Caki2 (cell line): ENCODE measurements at regions not wholly inside any gene's neighbourhood (a gene's known extent, or its start where the extent isn't known, plus 50 kb on each side); places are given as distances from the start of the nearest gene placed in this dataset.
A peak's percentile ranks its signal among the peaks of the same experiment; 100 is the strongest.

Experiments used
- DNase-seq: peaks from one replicate; pipeline ENCODE4 v3.0.0-alpha.2; 2015; ENCODE audit warnings: low read depth
- in situ Hi-C: cut with HindIII; loops from 2 replicates; pipeline ENCODE4 v1.10.0; 2016; ENCODE audit warnings: low sequenced_read_pairs, low pct_unique_long_range_greater_than_20kb, mixed read lengths

DNA sequence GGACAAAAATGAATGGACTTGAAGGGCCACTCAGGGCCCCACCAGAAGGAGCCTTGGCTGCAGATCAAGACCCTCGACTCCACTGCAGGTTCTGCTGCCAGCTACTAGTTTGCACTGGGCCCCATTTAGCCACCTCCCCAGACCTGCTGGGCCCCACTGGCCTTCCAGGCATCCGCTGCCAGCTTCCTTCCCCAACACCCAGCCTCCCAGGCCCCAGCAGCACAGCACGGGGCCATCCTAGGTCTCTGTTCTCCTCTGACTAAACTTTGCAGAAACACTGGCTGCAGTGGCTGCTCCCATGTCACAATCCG, 277.4 kb upstream of the KLF14 start:
- no peak for DNase-seq
- in situ Hi-C loops: no loop called here

DNA sequence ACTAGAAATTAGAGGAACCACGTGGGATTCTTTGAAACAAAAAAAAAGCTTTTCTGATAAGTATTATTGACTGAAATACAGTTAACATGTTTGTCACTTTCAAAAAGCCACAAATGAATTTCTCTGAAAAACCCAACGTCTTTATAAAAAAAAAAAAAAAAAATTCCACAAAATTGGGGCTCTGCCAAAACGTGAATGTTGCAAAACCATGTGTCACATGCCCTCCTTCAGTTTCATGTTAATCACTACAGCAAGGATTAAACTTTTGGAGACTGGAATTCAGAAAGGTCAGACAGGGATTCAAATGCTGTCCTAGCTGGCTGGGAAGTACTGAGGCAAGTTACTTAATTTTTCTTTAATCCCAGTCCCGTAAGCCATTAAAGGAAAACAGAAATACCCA, 278.0 kb upstream of the KLF14 start:
- peak; percentile 44 for DNase-seq
- in situ Hi-C loops: no loop called here

GRCh38 chr7:131012477-131013031, 278.5 kb upstream of the KLF14 start:
- in situ Hi-C loops: no loop called here
- DNase-seq: no peak

- DNase-seq: no peak
- in situ Hi-C loops: no loop called here
These were observed 279.7 kb upstream of the KLF14 start for GRCh38 chr7:131013716-131014115.

DNA sequence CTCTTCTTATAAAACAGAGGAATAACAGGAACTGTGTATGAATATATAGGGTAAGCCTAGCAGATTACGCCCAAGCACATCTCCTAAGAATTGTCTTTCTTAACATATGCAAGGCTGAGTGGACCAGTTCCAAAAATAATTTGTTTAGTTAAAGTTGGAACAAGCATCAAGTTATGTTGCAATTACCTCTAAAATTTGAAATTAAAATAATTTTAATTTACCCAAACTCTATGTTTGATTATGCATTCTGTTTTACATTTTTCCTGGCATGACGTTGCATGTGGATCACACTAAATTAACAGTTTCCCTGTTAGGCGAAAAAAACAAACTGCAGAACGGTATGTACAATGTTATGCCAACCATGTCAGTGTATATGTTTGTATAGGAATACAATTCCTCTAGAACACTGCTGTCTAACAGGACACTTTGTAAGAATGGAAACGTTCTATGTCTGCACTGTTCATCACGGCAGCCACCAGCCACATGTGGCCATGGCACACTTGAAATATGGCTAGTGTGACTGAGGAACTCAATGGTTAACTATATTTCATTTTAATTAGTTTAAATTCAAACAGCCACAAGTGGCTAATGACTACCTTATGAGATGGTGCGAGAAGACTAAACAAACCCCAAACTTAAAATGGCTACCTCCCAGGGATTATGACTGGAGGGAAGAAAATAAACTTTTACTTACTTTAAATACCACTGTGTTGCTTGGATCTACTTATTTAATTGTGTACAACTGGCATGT, 281.1 kb upstream of the KLF14 start:
- no peak for DNase-seq
- in situ Hi-C loops: no loop called here

DNA sequence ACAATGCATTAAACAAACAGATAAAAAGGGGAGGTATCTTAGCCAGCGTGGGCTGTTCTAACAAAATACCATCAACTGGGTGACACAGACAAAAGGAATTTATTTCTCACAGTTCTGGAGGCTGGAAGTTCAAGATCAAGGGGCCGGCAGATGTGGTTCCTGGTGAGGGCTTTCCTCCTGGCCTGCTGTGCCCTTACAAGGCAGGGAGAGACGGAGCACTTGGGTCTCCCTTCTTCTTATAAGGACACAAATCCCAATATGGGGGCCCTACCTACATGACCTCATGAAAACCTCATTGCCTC, 281.6 kb upstream of the KLF14 start:
- DNase-seq: no peak
- in situ Hi-C loops: no loop called here

GRCh38 chr7:131016230-131016629, 282.2 kb upstream of the KLF14 start:
- no peak for DNase-seq
- in situ Hi-C loops: no loop called here

- no peak for DNase-seq
- in situ Hi-C loops: no loop called here
These were observed 285.3 kb upstream of the KLF14 start for GRCh38 chr7:131019351-131019750.

DNA sequence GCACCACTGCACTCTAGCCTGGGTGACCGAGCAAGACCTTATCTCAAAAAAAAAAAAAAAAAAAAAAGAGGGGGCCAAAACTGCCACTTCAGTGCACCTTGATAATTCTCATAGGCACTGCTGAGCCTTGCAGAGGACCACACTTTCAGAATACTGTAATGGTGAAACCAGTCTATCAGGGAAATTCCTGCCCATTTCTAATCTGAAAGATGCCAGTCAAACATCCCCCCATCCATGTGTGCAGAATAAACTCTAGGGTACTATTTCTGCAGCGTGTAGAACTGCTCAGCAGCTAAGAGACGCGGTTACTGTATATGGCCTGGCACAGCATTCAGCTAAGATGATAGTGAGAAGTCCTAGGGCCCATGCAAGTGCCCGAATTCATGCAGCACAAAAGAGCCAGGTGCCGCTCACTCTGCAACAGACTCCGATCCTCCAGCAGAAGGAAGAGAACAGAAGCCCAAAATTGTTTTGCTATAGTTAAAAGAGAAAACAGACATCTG, 286.8 kb upstream of the KLF14 start:
- in situ Hi-C loops: no loop called here
- no peak for DNase-seq

- no peak for DNase-seq
- in situ Hi-C loops: no loop called here
These were observed 287.5 kb upstream of the KLF14 start for GRCh38 chr7:131021460-131021859.

- no peak for DNase-seq
- in situ Hi-C loops: no loop called here
These were observed 287.9 kb upstream of the KLF14 start for GRCh38 chr7:131021902-131022301.

DNA sequence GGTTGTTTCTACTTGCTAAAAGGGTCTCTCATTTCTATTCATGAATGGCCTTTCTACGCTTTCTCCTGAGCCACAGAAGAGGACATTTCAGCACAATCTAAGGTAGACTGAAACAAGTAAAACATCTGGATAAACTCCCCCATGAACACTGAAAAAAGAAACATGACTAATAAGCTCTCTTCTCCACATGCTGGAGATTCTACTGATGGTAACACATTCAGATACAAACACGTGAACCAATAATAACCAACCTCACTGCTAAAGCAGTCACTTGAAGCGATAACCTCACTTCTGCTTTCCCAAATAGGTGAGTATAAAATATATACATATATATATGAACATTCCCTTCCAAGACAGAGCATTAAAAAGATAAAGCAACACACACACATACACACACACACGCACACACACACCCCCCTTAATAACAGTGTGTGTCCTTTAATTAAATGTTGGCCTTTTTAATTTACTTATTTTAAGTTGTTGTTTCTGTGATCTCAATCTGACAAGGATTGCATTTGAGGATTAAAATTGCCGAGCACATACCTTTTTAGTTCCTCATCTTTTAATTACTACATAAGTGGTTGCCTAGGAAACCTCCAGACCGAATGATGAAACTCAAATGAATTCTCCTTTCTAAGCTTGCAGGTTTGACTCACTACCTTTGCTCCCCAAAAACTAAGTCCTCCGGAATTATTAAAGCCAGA, 292.4 kb upstream of the KLF14 start:
- DNase-seq: no peak
- in situ Hi-C loops: no loop called here

DNA sequence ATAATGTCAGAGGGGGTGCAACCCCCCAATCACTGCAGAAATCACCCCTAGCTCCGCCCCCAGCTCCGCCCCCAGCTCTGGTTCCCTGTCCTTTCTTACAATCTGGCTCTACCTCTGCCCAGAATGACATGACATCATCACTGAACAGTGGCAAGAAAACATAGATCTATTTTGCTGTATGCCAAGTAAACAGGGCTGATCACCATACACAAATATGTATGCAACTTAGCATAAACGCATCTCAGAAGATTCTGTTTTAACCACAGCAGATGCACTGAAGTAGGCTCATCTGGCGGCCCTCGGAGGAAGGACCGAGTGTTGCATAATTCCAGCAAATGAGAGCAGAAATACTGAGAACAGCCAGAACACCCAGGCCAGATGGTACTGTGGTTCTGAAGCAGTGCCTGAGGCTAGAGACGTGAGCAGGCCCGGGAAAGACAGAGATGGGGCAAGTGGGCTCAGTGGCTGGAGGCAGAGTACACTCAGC, 293.3 kb upstream of the KLF14 start:
- DNase-seq: no peak
- in situ Hi-C loops: no loop called here

DNA sequence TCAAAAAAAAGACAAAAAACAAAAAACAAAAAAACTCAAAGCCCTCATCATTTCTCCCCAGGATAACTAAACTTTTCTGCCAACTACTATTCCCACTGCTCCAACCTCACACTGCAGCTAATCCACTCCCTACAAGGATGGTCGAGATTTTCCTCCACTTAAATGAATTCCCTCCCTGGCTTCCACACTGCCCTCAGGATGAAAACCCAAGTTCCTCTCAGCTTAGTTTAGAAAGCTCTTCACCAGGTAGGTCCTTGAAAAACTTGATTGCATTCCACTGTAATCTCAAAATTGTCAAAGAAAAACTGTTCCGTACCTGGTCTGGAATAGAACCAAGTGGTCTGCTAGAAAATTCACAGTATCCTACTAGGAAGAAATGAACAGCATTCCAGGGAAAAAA, 294.3 kb upstream of the KLF14 start:
- DNase-seq: no peak
- in situ Hi-C loops: no loop called here

GRCh38 chr7:131029002-131029401, 295.0 kb upstream of the KLF14 start:
- in situ Hi-C loops: no loop called here

GRCh38 chr7:131031099-131031868, 296.4 kb upstream of the MKLN1 start:
- in situ Hi-C loops: no loop called here
- no peak for DNase-seq

More at GRCh38 chr7:131029002-131029401, 295.0 kb upstream of the KLF14 start:
- no peak for DNase-seq

DNA sequence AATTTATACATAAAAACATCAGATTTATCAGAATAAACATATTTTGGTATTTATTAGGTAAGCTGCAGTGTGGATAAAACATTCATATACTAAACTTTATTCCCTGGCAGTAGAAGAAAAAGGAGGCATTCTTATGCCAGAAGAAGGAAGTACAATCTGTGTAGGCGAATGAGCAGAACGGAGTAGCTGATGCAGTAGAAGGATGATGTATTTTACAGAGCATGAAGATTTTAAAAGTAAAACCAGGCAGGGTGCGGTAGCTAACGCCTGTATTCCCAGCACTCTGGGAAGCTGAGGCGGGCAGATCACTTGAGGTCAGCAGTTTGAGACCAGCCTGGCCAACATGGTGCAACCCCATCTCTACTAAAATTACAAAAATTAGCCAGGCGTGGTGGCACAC, 294.9 kb upstream of the MKLN1 start:
- in situ Hi-C loops: no loop called here

GRCh38 chr7:131034166-131034881, 293.4 kb upstream of the MKLN1 start:
- no peak for DNase-seq
- in situ Hi-C loops: no loop called here

More for the DNA sequence above, 294.9 kb upstream of the MKLN1 start:
- DNase-seq: no peak
